Brain microvascular endothelial cell (primary cell): ENCODE measurements at regions not wholly inside any gene's neighbourhood (a gene's known extent, or its start where the extent isn't known, plus 50 kb on each side); places are given as distances from the start of the nearest gene placed in this dataset.

Experiments used
- DNase-seq: peaks from one replicate; pipeline ENCODE4 v3.0.0-alpha.2; 2020
- H3K27ac ChIP-seq: fragments of 250-450 bp; sonication (Bioruptor Pico); 2 replicates; pipeline ENCODE4 v1.5.1; 2020; ENCODE audit warnings: mild to moderate bottlenecking, moderate library complexity
- H3K27me3 ChIP-seq: fragments of 250-450 bp; sonication (Bioruptor Pico); replicated peaks from 2 replicates; pipeline ENCODE4 v1.5.1; 2020; ENCODE audit warnings: mild to moderate bottlenecking
- H3K36me3 ChIP-seq: fragments of 250-450 bp; sonication (Bioruptor Pico); replicated peaks from 2 replicates; pipeline ENCODE4 v1.5.1; 2020; ENCODE audit warnings: mild to moderate bottlenecking
- H3K4me3 ChIP-seq: 2 replicates; pipeline ENCODE4 v1.5.1; 2011; ENCODE audit warnings: low read depth, mild to moderate bottlenecking, control low read depth, low read length, moderate library complexity
- in situ Hi-C: cut with HindIII; loops from 2 replicates; pipeline ENCODE4 v1.10.0; 2017; ENCODE audit warnings: low sequenced_read_pairs, low pct_ligation_motif_present
- TF ChIP-seq, protein P1 (sequence below): IDR thresholded peaks from 2 replicates; pipeline ENCODE4 v1.5.1; 2011; ENCODE audit warnings: low read depth, mild to moderate bottlenecking, moderate library complexity, low read length, control low read depth, inconsistent platforms; ENCODE audit errors: missing control alignments

GRCh38 chr13:99726282-99726894 lies 225.1 kb downstream of the TM9SF2 start:
- H3K27ac ChIP-seq: no peak overlapping the region
- H3K27me3 ChIP-seq: no peaks in the 10 kb centered on the region
- in situ Hi-C loops: no loop called here
- DNase-seq: no peak
- H3K4me3 ChIP-seq: no peak overlapping the region
- TF ChIP-seq, protein P1, sequence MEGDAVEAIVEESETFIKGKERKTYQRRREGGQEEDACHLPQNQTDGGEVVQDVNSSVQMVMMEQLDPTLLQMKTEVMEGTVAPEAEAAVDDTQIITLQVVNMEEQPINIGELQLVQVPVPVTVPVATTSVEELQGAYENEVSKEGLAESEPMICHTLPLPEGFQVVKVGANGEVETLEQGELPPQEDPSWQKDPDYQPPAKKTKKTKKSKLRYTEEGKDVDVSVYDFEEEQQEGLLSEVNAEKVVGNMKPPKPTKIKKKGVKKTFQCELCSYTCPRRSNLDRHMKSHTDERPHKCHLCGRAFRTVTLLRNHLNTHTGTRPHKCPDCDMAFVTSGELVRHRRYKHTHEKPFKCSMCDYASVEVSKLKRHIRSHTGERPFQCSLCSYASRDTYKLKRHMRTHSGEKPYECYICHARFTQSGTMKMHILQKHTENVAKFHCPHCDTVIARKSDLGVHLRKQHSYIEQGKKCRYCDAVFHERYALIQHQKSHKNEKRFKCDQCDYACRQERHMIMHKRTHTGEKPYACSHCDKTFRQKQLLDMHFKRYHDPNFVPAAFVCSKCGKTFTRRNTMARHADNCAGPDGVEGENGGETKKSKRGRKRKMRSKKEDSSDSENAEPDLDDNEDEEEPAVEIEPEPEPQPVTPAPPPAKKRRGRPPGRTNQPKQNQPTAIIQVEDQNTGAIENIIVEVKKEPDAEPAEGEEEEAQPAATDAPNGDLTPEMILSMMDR: no peak
- no peaks in the 10 kb centered on the region for H3K36me3 ChIP-seq

GRCh38 chr13:99725644-99726043 lies 224.4 kb downstream of the TM9SF2 start:
- no peaks in the 10 kb centered on the region for H3K27me3 ChIP-seq
- H3K4me3 ChIP-seq: no peak overlapping the region
- in situ Hi-C loops: no loop called here
- no peak for DNase-seq
- H3K27ac ChIP-seq: no peak overlapping the region
- TF ChIP-seq, protein P1: no peak
- no peaks in the 10 kb centered on the region for H3K36me3 ChIP-seq

DNA sequence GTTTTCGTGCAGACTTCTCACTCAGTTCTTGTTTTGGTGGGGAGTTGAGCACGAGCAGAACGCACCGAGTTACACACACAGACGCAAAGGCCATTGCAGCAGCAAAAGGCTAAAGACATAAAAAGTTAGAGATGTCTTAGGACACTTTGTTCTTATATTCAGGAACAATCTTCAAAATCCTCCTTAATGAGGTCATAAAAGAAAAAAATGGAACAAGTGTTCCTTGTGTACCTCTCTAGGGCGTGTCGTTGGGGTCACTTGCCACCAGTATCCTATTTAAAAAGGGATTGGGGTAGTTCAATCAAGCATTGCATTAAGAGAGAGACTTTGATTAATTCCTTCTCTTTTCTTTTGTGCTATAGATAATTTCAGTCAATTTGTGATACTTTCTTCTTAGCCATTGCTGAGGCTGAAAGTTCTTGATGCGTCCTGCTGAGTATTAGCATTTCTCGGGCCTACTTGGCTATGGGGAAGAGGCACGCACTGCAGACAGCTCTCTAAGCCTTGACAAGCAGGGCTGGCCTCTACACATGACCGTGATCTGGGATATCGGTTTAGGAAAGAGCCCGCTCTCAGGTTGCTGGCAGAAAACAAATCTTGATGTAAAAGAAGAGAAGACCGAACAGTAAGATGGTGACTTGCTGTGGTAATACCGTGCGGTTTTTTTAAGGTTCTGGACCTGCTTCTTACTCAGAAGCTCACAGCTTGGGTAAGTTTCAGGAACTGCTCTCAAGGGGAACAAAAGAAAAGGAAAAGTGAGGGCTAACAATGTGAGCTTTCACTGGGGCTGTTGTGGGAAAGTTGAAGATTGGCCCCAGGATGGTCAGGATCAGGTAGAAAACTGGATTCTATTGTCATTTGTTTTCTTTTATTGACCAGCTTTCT lies 223.6 kb downstream of the TM9SF2 start:
- no peak overlapping the region for H3K27ac ChIP-seq
- in situ Hi-C loops: no loop called here
- DNase-seq: no peak

DNA sequence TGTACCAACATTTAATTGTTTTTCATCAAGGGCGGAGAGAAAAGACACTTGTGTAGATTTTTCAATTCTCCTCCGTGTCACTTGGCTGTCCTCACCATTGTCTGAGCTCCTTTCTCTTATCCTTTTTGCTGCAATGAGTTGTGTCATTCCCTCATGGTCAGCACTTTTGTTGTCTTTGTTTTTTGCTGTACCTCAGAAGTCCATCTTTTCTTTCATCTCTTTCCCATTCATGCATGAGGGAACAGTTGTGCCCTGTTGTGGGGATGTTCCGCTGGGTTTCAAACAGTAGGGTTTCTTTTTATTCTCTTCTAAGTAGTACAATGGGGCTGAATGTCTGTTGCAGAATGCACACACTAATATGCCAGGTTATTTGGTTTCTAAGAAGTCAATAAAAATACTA lies 222.6 kb downstream of the TM9SF2 start:
- no peaks in the 10 kb centered on the region for H3K27me3 ChIP-seq
- no peak overlapping the region for H3K27ac ChIP-seq
- no peaks in the 10 kb centered on the region for H3K36me3 ChIP-seq
- no peak overlapping the region for H3K4me3 ChIP-seq
- TF ChIP-seq, protein P1: no peak
- DNase-seq: no peak
- in situ Hi-C loops: no loop called here

More for the DNA sequence above, 223.6 kb downstream of the TM9SF2 start:
- H3K4me3 ChIP-seq: no peak overlapping the region
- no peaks in the 10 kb centered on the region for H3K27me3 ChIP-seq
- H3K36me3 ChIP-seq: no peaks in the 10 kb centered on the region
- TF ChIP-seq, protein P1: no peak

GRCh38 chr13:99722931-99723330 lies 221.7 kb downstream of the TM9SF2 start:
- Histone ChIP-seq H3K36me3 (no peaks in the 10 kb centered on the region), H3K27me3 (no peaks in the 10 kb centered on the region), H3K4me3 (no peak overlapping the region), H3K27ac (no peak overlapping the region)
- DNase-seq: no peak
- TF ChIP-seq, protein P1: no peak
- in situ Hi-C loops: no loop called here
